ENCODE measurements at regions not wholly inside any gene's neighbourhood (a gene's known extent, or its start where the extent isn't known, plus 50 kb on each side); places are given as distances from the start of the nearest gene placed in this dataset.
A peak's percentile ranks its signal among the peaks of the same experiment; 100 is the strongest.

DNA sequence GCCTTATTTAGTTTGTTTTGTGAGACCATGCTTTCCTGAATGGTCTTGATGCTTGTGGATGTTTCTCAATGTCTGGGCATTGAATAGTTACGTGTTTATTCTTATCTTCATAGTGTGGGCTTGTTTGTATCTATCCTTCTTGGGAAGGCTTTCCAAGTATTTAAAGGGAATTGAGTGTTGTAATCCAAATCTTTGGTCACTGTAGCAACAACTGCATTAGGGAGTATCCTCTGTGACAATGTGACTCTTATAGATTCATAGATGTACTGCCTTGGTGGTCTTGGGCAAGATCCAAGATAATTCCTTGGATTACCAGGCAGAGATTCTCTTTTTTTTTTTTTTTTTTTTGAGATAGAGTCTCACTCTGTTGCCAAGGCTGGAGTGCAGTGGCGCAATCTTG, 598.4 kb downstream of the CBLN4 start:
- Histone ChIP-seq H3K36me3 (ENCODE audit: control insufficient read depth, insufficient read depth, low read length) (no peaks in the 10 kb centered on the region), H3K9me3 (ENCODE audit: control insufficient read depth, insufficient read depth, low read length) (no peaks in the 10 kb centered on the region), H3K27me3 (ENCODE audit: control insufficient read depth, insufficient read depth, low read length) (no peaks in the 10 kb centered on the region), H3K4me1 (ENCODE audit: control insufficient read depth, insufficient read depth, low read length) (no peaks in the 10 kb centered on the region), H3K4me3 (ENCODE audit: low read depth, low read length) (no peak overlapping the region), H3K27ac (ENCODE audit: low read depth, low read length) (no peak overlapping the region)
- WGBS (ENCODE audit: insufficient coverage), result 100% methylated on average over 2 of the region's 2 CpGs
- DNase-seq (ENCODE audit: low read depth in 4 of 6, low spot score in 6 of 6), result no peak

DNA sequence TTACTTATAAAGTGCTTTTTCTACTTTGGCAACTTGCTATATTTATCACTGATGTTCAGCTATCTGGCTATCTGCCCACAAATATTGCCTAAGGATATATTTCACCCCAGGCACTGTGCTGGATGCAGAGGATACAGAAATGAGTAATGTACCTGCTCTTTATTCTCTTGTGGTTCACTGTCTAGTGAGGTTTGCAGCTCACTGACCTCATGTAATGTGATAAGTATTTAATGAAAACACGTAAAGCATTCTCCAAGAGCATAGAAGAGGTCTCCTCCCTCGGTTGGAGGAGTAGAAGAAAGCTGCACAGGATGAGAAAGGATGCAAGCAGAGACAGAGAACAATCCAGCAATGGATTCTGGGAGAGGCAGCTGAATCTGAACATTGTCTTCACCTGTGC, 610.7 kb downstream of the CBLN4 start:
- WGBS (ENCODE audit: insufficient coverage), result 94% methylated on average over 2 of the region's 2 CpGs
- Histone ChIP-seq H3K27me3 (ENCODE audit: control insufficient read depth, insufficient read depth, low read length) (no peaks in the 10 kb centered on the region), H3K9me3 (ENCODE audit: control insufficient read depth, insufficient read depth, low read length) (no peaks in the 10 kb centered on the region), H3K36me3 (ENCODE audit: control insufficient read depth, insufficient read depth, low read length) (no peaks in the 10 kb centered on the region), H3K4me3 (ENCODE audit: low read depth, low read length) (no peak overlapping the region), H3K4me1 (ENCODE audit: control insufficient read depth, insufficient read depth, low read length) (no peaks in the 10 kb centered on the region), H3K27ac (ENCODE audit: low read depth, low read length) (no peak overlapping the region)
- DNase-seq (ENCODE audit: low read depth in 4 of 6, low spot score in 6 of 6), result peak in 1 of 6 donors; percentile 20

DNA sequence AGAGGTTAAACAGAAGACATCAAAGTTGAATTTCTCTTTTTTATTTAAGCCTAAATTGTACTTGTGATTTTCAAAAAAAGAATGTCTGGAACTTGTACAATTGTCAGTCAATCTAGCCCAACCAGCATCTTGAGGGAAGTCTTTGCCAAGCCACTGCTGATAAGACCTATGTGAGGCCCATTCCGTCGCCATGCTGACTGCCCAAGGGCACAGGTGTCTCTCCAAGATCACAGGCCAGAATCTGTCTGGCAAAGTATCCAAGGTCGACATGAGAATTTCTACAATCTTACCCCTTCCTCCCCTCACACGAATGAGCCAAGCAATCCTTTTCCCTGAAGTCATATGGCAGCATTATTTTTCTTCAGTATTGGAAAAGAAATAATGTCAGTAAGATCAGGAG, 614.5 kb downstream of the CBLN4 start:
- 79% methylated on average over 2 of the region's 4 CpGs for WGBS (ENCODE audit: insufficient coverage)

DNA sequence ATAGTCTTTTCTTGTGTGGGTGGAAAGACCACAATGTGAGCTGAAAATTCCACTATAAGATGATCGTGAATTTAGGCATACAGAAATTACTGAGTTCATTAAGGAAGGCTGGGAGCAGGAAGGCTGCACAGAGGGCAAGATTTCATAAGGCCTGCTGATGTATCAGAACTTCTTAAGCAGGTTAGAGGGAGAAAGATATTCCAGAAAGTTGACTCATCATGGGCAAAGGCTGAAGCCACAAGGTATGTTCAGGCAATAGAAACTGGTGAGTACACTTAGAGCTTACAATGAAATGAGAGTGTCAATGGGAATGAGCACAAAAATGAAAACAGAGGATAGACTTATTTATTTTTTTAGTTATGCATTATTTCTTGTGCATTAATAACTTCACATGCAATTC, 618.6 kb downstream of the CBLN4 start:
- no peak overlapping the region for H3K27ac ChIP-seq (ENCODE audit: low read depth, low read length)
- H3K4me3 ChIP-seq (ENCODE audit: low read depth, low read length), result no peak overlapping the region
- WGBS (ENCODE audit: insufficient coverage), result 43% methylated on average over 1 of the region's 1 CpG
- no peaks in the 10 kb centered on the region for H3K4me1 ChIP-seq (ENCODE audit: control insufficient read depth, insufficient read depth, low read length)
- no peaks in the 10 kb centered on the region for H3K27me3 ChIP-seq (ENCODE audit: control insufficient read depth, insufficient read depth, low read length)
- no peaks in the 10 kb centered on the region for H3K9me3 ChIP-seq (ENCODE audit: control insufficient read depth, insufficient read depth, low read length)
- no peaks in the 10 kb centered on the region for H3K36me3 ChIP-seq (ENCODE audit: control insufficient read depth, insufficient read depth, low read length)
- DNase-seq (ENCODE audit: low read depth in 4 of 6, low spot score in 6 of 6), result no peak

More for the DNA sequence above, 614.5 kb downstream of the CBLN4 start:
- Histone ChIP-seq H3K36me3 (ENCODE audit: control insufficient read depth, insufficient read depth, low read length) (no peaks in the 10 kb centered on the region), H3K4me3 (ENCODE audit: low read depth, low read length) (no peak overlapping the region), H3K27ac (ENCODE audit: low read depth, low read length) (no peak overlapping the region), H3K9me3 (ENCODE audit: control insufficient read depth, insufficient read depth, low read length) (no peaks in the 10 kb centered on the region), H3K4me1 (ENCODE audit: control insufficient read depth, insufficient read depth, low read length) (no peaks in the 10 kb centered on the region), H3K27me3 (ENCODE audit: control insufficient read depth, insufficient read depth, low read length) (no peaks in the 10 kb centered on the region)
- no peak for DNase-seq (ENCODE audit: low read depth in 4 of 6, low spot score in 6 of 6)

DNA sequence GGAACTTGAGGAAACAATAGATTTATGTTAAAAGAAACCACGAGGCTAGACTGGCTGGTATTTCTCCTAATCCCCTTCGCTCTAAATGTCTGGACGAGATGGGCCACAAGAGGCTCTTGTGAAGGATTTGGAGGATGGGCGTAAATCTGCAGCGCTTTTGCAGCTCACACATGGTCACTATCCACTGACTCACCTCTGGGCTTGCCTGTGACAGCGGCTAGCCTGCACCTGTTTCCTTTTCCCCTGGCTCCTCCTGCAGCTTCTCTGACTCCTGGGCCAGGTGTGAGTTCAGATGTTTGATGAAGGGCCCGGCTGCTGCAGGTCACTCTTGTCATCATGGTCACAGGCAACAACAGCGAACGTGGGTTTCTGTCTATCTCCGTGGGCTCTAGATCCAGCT, 629.4 kb downstream of the CBLN4 start:
- Histone ChIP-seq H3K27ac (ENCODE audit: low read depth, low read length) (no peak overlapping the region), H3K4me3 (ENCODE audit: low read depth, low read length) (no peak overlapping the region), H3K27me3 (ENCODE audit: control insufficient read depth, insufficient read depth, low read length) (no peaks in the 10 kb centered on the region), H3K4me1 (ENCODE audit: control insufficient read depth, insufficient read depth, low read length) (no peaks in the 10 kb centered on the region), H3K9me3 (ENCODE audit: control insufficient read depth, insufficient read depth, low read length) (no peaks in the 10 kb centered on the region), H3K36me3 (ENCODE audit: control insufficient read depth, insufficient read depth, low read length) (no peaks in the 10 kb centered on the region)
- WGBS (ENCODE audit: insufficient coverage), result 76% methylated on average over 9 of the region's 10 CpGs
- no peak for DNase-seq (ENCODE audit: low read depth in 4 of 6, low spot score in 6 of 6)

DNA sequence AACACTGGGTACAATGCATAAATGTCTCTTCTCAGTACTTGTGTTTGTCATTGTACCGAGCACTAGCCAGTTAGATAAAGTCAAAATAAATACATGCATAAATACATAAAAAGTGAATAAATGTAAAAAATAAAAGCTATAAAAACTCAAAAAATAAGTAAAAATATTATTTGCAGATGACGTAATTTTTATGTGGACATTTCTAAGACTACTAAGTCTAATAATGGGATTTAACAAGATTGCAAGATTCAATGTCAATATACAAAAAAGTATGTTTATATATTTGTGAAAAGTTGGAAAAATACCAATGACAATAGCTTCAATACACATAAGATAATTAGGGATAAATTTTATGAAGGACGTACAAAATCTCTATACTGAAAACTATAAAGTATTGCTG, 639.6 kb downstream of the CBLN4 start:
- Histone ChIP-seq H3K9me3 (ENCODE audit: control insufficient read depth, insufficient read depth, low read length) (no peaks in the 10 kb centered on the region), H3K27me3 (ENCODE audit: control insufficient read depth, insufficient read depth, low read length) (no peaks in the 10 kb centered on the region)
- no CpG with 5 or more reads among the region's 3 CpGs for WGBS (ENCODE audit: insufficient coverage)

DNA sequence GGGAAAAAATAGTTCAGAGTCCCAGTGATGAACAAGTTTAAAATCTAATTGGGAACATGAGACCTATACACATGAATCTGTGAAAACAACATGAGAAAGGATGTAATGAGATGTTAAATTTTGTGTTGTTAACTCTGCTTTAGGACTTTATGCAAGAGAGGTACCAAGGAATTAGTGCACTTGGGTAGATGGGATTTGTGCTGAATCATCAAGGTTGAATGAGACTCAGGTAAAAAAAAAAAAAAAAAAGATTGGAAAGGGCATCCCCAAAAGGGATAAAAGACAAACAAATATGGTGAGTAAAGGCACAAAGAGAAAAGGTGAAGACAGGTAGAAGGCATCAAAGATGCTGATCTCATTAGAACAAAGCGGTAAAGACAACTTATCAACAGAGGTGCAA, 644.4 kb downstream of the CBLN4 start:
- Histone ChIP-seq H3K9me3 (ENCODE audit: control insufficient read depth, insufficient read depth, low read length) (no peaks in the 10 kb centered on the region), H3K4me3 (ENCODE audit: low read depth, low read length) (no peak overlapping the region), H3K27me3 (ENCODE audit: control insufficient read depth, insufficient read depth, low read length) (no peaks in the 10 kb centered on the region), H3K4me1 (ENCODE audit: control insufficient read depth, insufficient read depth, low read length) (no peaks in the 10 kb centered on the region), H3K27ac (ENCODE audit: low read depth, low read length) (no peak overlapping the region), H3K36me3 (ENCODE audit: control insufficient read depth, insufficient read depth, low read length) (no peaks in the 10 kb centered on the region)
- DNase-seq (ENCODE audit: low read depth in 4 of 6, low spot score in 6 of 6), result no peak
- no CpG with 5 or more reads among the region's 1 CpG for WGBS (ENCODE audit: insufficient coverage)

More for the DNA sequence above, 639.6 kb downstream of the CBLN4 start:
- no peak for DNase-seq (ENCODE audit: low read depth in 4 of 6, low spot score in 6 of 6)
- Histone ChIP-seq H3K4me3 (ENCODE audit: low read depth, low read length) (no peak overlapping the region), H3K27ac (ENCODE audit: low read depth, low read length) (no peak overlapping the region), H3K4me1 (ENCODE audit: control insufficient read depth, insufficient read depth, low read length) (no peaks in the 10 kb centered on the region), H3K36me3 (ENCODE audit: control insufficient read depth, insufficient read depth, low read length) (no peaks in the 10 kb centered on the region)

DNA sequence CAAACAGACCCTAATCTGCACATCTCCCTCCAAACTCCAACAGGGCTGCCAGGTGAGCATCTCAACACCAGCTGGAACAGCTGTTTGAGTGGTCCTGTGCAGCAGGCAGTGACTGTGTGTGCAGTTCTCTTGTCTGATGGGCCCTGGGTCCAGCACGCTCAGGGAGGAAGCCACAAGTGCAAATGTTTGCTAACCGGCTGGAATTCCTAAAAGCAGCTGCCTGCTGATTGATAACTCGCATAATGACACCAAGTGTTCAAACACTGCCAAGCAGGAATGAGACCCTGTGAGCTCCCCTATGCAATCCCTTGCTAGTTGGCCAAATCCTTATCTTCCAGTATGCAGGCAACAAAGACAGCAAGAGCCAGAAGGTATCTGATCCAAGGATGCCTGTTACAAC, 650.6 kb downstream of the CBLN4 start:
- H3K27ac ChIP-seq (ENCODE audit: low read depth, low read length), result no peak overlapping the region
- WGBS (ENCODE audit: insufficient coverage), result 41% methylated on average over 3 of the region's 3 CpGs
- no peaks in the 10 kb centered on the region for H3K4me1 ChIP-seq (ENCODE audit: control insufficient read depth, insufficient read depth, low read length)
- no peaks in the 10 kb centered on the region for H3K9me3 ChIP-seq (ENCODE audit: control insufficient read depth, insufficient read depth, low read length)
- DNase-seq (ENCODE audit: low read depth in 4 of 6, low spot score in 6 of 6), result peak in 2 of 6 donors; percentile 23 to 33
- no peak overlapping the region for H3K4me3 ChIP-seq (ENCODE audit: low read depth, low read length)
- H3K27me3 ChIP-seq (ENCODE audit: control insufficient read depth, insufficient read depth, low read length), result no peaks in the 10 kb centered on the region
- no peaks in the 10 kb centered on the region for H3K36me3 ChIP-seq (ENCODE audit: control insufficient read depth, insufficient read depth, low read length)

DNA sequence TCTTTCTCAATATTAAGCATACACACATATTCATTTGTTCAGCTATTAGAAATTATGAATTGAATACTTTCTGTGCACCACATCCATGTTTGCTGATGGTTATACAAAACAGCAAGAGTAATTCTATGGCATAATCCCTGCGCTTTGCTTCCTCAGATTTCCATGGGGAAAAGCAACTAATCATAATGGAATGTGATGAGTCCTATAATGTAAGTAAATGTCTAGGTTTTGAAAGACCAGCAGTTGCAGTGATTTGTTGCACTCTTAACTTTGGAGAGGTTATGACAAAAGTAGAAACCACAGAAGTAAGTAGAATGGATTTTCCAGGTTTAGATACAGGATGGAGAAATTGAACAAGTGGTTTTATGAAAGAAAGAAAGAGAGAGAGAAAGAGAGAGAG, 652.1 kb downstream of the CBLN4 start:
- no peaks in the 10 kb centered on the region for H3K9me3 ChIP-seq (ENCODE audit: control insufficient read depth, insufficient read depth, low read length)
- WGBS (ENCODE audit: insufficient coverage), result 100% methylated on average over 1 of the region's 1 CpG
- no peaks in the 10 kb centered on the region for H3K27me3 ChIP-seq (ENCODE audit: control insufficient read depth, insufficient read depth, low read length)
- no peaks in the 10 kb centered on the region for H3K4me1 ChIP-seq (ENCODE audit: control insufficient read depth, insufficient read depth, low read length)
- DNase-seq (ENCODE audit: low read depth in 4 of 6, low spot score in 6 of 6), result no peak
- no peaks in the 10 kb centered on the region for H3K36me3 ChIP-seq (ENCODE audit: control insufficient read depth, insufficient read depth, low read length)
- no peak overlapping the region for H3K4me3 ChIP-seq (ENCODE audit: low read depth, low read length)
- H3K27ac ChIP-seq (ENCODE audit: low read depth, low read length), result no peak overlapping the region

DNA sequence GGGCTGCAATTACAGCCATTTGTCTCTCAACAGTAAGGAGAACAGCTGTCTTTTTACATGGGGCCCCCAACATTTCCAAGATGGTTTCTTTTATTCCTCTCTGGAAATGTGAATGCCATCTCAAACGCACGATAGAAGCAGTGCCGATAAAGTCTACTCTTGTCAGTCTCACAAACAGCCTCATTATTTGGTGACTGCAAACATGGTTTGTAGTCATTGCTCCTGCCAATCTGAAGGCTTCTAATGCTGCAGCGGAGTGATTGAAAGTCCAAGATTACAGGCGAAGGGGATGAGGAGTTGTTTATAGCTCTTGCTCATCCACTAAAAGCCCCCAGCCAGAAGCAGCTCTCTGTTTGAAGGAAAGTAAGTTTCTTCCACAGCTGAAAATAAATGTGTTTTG, 657.1 kb downstream of the CBLN4 start:
- 77% methylated on average over 3 of the region's 5 CpGs for WGBS (ENCODE audit: insufficient coverage)
- H3K27me3 ChIP-seq (ENCODE audit: control insufficient read depth, insufficient read depth, low read length), result no peaks in the 10 kb centered on the region
- H3K4me3 ChIP-seq (ENCODE audit: low read depth, low read length), result no peak overlapping the region
- H3K36me3 ChIP-seq (ENCODE audit: control insufficient read depth, insufficient read depth, low read length), result no peaks in the 10 kb centered on the region
- peak in 1 of 6 donors; percentile 52 for DNase-seq (ENCODE audit: low read depth in 4 of 6, low spot score in 6 of 6)
- no peak overlapping the region for H3K27ac ChIP-seq (ENCODE audit: low read depth, low read length)
- no peaks in the 10 kb centered on the region for H3K4me1 ChIP-seq (ENCODE audit: control insufficient read depth, insufficient read depth, low read length)
- H3K9me3 ChIP-seq (ENCODE audit: control insufficient read depth, insufficient read depth, low read length), result no peaks in the 10 kb centered on the region

Data from spinal cord (tissue), 9 donors.